Astrocyte of the cerebellum (primary cell): ENCODE measurements at regions not wholly inside any gene's neighbourhood (a gene's known extent, or its start where the extent isn't known, plus 50 kb on each side); places are given as distances from the start of the nearest gene placed in this dataset.

ENCODE experiments used
- DNase-seq: peaks from one replicate; pipeline ENCODE4 v3.0.0-alpha.2; 2011; ENCODE audit warnings: low read depth
- H3K4me3 ChIP-seq: 2 replicates; pipeline ENCODE4 v1.5.1; 2011; ENCODE audit warnings: mild to moderate bottlenecking, low read depth, low read length, moderate library complexity
- in situ Hi-C: cut with HindIII; loops from 2 replicates; pipeline ENCODE4 v1.10.0; 2017; ENCODE audit warnings: low sequenced_read_pairs
- TF ChIP-seq, protein P1 (sequence below): IDR thresholded peaks from 2 replicates; pipeline ENCODE4 v1.5.1; 2012; ENCODE audit warnings: low read length, low read depth, moderate library complexity, mild to moderate bottlenecking; ENCODE audit errors: missing control alignments

DNA sequence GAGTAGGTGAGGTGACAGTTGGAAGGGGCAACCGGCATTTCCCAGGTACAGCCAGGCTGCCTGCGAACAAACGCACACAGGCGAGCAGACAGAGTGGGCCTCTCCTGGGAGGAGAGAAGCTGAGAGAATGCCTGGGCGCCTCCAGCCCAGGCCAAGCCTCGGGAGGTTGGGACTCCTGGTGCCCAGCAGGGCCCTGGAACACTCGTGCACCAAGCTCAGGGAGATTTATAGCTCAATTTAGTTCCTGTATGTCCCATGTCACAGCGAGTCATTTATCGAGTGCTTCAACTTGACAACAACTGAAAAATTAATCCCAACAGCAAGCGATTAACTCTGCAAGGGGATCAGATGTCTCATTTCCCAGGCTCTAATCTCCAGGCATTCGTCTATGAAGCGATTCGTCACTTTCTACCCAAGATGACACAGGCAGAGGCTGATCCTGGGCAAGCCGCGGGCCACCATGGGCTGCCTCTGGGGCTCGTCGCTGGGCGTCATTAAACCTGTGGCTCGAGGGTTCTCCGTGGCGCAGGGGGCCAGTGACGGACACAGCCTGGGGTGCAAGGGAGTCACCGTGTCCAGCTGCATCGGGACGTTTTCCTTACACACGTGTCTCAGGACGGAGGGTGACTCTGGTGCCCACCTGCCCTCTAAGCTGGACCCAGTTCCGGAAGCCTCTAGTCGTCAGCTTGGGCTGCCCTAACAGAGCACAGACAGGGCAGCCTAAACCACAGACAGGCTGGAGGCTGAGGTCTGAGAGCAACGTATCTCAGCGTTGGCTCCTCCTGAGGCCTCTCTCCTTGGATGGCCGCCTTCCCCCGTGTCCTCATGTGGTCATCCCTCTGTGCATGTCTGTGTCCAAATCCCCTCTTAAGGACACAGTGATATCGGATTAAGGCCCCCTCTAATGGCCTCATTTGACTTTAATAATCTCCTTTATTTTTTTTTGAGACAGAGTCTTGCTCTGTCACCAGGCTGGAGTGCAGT, 154.1 kb downstream of the CTTN start:
- TF ChIP-seq, protein P1, sequence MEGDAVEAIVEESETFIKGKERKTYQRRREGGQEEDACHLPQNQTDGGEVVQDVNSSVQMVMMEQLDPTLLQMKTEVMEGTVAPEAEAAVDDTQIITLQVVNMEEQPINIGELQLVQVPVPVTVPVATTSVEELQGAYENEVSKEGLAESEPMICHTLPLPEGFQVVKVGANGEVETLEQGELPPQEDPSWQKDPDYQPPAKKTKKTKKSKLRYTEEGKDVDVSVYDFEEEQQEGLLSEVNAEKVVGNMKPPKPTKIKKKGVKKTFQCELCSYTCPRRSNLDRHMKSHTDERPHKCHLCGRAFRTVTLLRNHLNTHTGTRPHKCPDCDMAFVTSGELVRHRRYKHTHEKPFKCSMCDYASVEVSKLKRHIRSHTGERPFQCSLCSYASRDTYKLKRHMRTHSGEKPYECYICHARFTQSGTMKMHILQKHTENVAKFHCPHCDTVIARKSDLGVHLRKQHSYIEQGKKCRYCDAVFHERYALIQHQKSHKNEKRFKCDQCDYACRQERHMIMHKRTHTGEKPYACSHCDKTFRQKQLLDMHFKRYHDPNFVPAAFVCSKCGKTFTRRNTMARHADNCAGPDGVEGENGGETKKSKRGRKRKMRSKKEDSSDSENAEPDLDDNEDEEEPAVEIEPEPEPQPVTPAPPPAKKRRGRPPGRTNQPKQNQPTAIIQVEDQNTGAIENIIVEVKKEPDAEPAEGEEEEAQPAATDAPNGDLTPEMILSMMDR = no peak
- in situ Hi-C loops = no loop called here
- no peak overlapping the region for H3K4me3 ChIP-seq
- no peak for DNase-seq

DNA sequence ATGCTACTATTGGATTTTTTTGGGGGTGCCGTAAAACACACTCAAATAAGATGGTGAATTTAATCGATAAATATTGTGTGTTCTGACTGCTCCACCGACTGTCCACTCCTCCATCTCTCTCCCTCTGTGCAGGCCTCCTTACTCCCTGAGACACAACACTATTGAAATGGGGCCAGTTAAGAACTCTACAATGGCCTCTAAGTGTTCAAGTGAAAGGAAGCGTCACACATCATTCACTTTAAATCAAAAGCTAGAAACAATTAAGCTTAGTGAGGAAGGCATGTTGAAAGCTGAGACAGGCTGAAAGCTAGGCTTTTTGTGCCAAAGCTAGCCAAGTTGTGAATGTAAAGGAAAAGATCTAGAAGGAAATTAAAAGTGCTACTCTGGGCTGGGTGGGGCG, 156.7 kb downstream of the CTTN start:
- in situ Hi-C loops = loop anchor here (5.0 kb wide), 2 partner anchors 48 to 92 kb away; no protein-coding TSS in a partner anchor
- TF ChIP-seq, protein P1 = no peak
- H3K4me3 ChIP-seq = no peak overlapping the region
- no peak for DNase-seq

DNA sequence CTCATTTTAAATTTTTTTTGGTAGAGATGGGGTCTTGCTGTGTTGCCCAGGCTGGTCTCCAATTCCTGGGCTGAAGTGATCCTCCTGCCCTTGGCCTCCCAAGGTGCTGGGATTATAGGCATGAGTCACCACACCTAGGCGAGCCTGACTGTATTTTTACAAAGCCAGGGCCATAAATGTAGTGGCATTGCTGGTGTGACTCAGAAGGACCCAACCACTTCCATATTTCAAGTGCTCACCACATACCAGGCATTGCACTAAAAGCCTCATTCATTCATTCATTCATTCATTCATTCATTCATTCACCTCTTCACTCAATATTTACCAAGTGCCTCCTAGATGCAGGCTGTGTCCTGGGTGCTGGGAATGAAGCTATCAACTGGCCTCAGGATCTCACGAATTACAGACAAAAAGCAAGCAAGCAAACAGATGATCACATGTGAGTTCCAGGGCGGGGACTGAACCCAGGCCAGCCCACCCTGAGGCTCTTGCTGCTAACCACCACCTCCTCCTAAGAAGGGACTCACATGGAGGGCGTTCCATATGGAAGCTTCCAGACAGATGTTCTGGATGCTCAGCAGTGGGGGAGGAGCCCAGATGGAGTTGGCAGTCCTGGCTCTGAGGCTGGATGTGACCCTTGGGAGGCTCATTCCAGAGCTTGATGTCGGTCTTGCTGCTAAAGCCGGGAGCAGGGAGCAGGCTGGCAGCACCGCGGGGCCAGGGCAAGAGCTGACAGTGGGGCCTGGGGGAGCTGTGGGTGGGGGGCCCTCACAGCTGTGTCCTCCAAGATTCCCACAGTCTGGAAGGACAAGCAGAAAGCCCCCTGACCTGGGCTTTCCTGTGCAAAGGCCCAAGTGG, 158.8 kb downstream of the CTTN start:
- in situ Hi-C loops = loop anchor here (5.0 kb wide), 2 partner anchors 50 to 90 kb away; no protein-coding TSS in a partner anchor
- TF ChIP-seq, protein P1 = no peak
- DNase-seq = no peak
- H3K4me3 ChIP-seq = no peak overlapping the region

DNA sequence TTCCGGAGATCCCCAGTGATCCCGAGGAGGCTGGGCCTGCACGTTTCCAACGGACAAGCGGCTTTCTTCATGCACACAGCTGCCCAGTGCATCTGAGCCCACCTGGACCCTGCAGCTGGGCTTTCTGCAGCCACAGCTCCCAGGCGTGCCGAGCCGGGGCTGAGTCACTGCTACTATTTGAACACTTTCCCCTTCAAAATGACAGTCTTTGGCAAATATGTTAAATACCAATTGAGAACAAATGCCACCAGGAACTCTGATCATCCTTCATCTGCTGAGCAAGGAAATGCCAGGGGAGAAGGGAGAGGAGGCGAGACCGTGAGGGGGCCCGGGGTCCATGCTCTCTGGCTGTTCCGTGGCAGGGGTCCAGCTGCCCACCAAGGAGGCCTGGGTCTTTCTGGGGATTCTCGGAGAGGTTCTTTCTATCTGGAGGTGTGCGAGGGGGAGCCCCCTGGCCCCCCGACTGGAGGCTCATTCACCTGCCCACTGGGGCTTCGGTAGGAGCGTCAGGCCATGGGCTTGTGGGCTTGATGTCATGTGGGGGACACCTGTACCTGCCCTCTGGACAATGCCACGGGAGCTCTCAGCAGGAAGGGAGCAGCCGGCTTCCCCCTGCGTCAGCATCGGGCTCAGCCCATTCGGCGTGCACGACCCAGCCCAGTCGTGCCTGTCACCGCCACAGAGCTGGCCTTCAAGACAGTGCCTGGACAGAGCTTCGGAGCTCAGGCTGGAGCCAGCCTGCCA, 159.6 kb downstream of the CTTN start:
- in situ Hi-C loops = loop anchor here (5.0 kb wide), 2 partner anchors 51 to 89 kb away; no protein-coding TSS in a partner anchor
- no peak overlapping the region for H3K4me3 ChIP-seq

DNA sequence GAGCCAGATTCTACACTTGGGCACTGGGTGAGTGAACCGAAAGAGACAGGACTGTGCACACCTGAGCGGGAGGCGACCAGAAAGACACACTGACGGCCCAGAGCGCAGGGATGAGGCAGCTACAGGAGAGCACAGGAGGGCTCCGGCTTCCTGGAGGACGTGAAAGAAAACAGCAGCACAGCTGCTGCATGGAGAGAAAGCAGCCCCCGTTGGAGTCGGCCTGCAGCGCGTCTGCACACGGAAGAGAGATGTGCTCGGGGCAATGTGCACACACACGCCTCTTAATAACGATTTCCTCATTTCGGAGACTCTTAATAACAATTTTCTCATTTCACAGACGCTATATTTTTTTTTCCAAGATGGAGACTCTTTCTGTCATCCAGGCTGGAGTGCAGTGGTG, 160.4 kb downstream of the CTTN start:
- no peak overlapping the region for H3K4me3 ChIP-seq
- TF ChIP-seq, protein P1 = no peak
- DNase-seq = no peak
- in situ Hi-C loops = loop anchor here (5.0 kb wide), 2 partner anchors 51 to 89 kb away; no protein-coding TSS in a partner anchor

More for the DNA sequence above, 159.6 kb downstream of the CTTN start:
- DNase-seq = no peak
- TF ChIP-seq, protein P1 = no peak
